Kidney epithelial cell (primary cell): ENCODE measurements at regions not wholly inside any gene's neighbourhood (a gene's known extent, or its start where the extent isn't known, plus 50 kb on each side); places are given as distances from the start of the nearest gene placed in this dataset.
"Not testable (repeated sequence)": the region's sequence is repeated elsewhere in the genome, so short reads cannot be mapped to it uniquely, and the experiment has no call there.

Source experiments
- DNase-seq: peaks from one replicate; pipeline ENCODE4 v3.0.0-alpha.2; 2010; ENCODE audit warnings: low read depth
- H3K27me3 ChIP-seq: 2 replicates; pipeline ENCODE4 v1.6.0; 2011; ENCODE audit warnings: low read length; ENCODE audit not compliant: control insufficient read depth, insufficient read depth
- H3K36me3 ChIP-seq: 2 replicates; pipeline ENCODE4 v1.5.1; 2011; ENCODE audit warnings: low read length; ENCODE audit not compliant: control insufficient read depth, insufficient read depth
- H3K4me3 ChIP-seq: 2 replicates; pipeline ENCODE4 v1.5.1; 2011; ENCODE audit warnings: low read depth, mild to moderate bottlenecking, control low read depth, low read length
- CTCF ChIP-seq: IDR thresholded peaks from 2 replicates; pipeline ENCODE4 v1.5.1; 2011; ENCODE audit warnings: mild to moderate bottlenecking, moderate library complexity, low read length, control low read depth, inconsistent platforms; ENCODE audit not compliant: insufficient read depth, poor library complexity, severe bottlenecking

GRCh38 chr6:8174571-8174970 lies 72.2 kb upstream of the EEF1E1 start:
- Histone ChIP-seq H3K27me3 (no peaks in the 10 kb centered on the region), H3K4me3 (no peak overlapping the region), H3K36me3 (no peaks in the 10 kb centered on the region)
- DNase-seq = no peak
- TF ChIP-seq CTCF = no peak

GRCh38 chr6:8172530-8172929 lies 70.2 kb upstream of the EEF1E1 start:
- no peak overlapping the region for H3K4me3 ChIP-seq
- no peak for TF ChIP-seq CTCF
- H3K36me3 ChIP-seq = no peaks in the 10 kb centered on the region
- no peaks in the 10 kb centered on the region for H3K27me3 ChIP-seq
- DNase-seq = no peak

- no peaks in the 10 kb centered on the region for H3K36me3 ChIP-seq
- no peak for TF ChIP-seq CTCF
- H3K4me3 ChIP-seq = no peak overlapping the region
- H3K27me3 ChIP-seq = no peaks in the 10 kb centered on the region
- DNase-seq = no peak
Observed at GRCh38 chr6:8170754-8171153, 68.4 kb upstream of the EEF1E1 start.

- no peak for TF ChIP-seq CTCF
- DNase-seq = no peak
- H3K36me3 ChIP-seq = no peaks in the 10 kb centered on the region
- H3K27me3 ChIP-seq = no peaks in the 10 kb centered on the region
- H3K4me3 ChIP-seq = no peak overlapping the region
Observed at GRCh38 chr6:8170245-8170644, 67.9 kb upstream of the EEF1E1 start.

GRCh38 chr6:8166156-8166555 lies 63.8 kb upstream of the EEF1E1 start:
- no peaks in the 10 kb centered on the region for H3K36me3 ChIP-seq
- no peak for DNase-seq
- no peak for TF ChIP-seq CTCF
- H3K4me3 ChIP-seq = no peak overlapping the region
- H3K27me3 ChIP-seq = no peaks in the 10 kb centered on the region

GRCh38 chr6:8165008-8165407 lies 62.7 kb upstream of the EEF1E1 start:
- not testable (repeated sequence) for H3K27me3 ChIP-seq, H3K4me3 ChIP-seq, H3K36me3 ChIP-seq, DNase-seq

- not testable (repeated sequence) for H3K36me3 ChIP-seq, DNase-seq, H3K4me3 ChIP-seq, H3K27me3 ChIP-seq
Observed at GRCh38 chr6:8164281-8164680, 61.9 kb upstream of the EEF1E1 start.
